H1 (cell line): ENCODE measurements at regions not wholly inside any gene's neighbourhood (a gene's known extent, or its start where the extent isn't known, plus 50 kb on each side); places are given as distances from the start of the nearest gene placed in this dataset.

Experiments
- CTCF ChIP-seq, 3 experiments: IDR thresholded peaks; 1 replicate in 2 of 3; 2 replicates in 1 of 3; pipeline versions ENCODE4 v1.5.1 to v1.6.1; 2011; ENCODE audit warnings: low read length in 3 of 3, mild to moderate bottlenecking in 3 of 3, inconsistent platforms in 2 of 3, low read depth in 1 of 3, moderate library complexity in 1 of 3; ENCODE audit not compliant: insufficient read depth in 1 of 3; ENCODE audit errors: control extremely low read depth in 1 of 3
- TF ChIP-seq, protein P1 (sequence below): IDR thresholded peaks from 2 replicates; pipeline ENCODE4 v1.6.1; 2011; ENCODE audit warnings: low read length, improper control_type of control experiment

GRCh38 chr17:20926532-20926931 is 116.3 kb downstream of the USP22 start:
- no peak for TF ChIP-seq CTCF (IDR thresholded peaks at IDR 0.05; ENCODE audit: control extremely low read depth in 1 of 3, insufficient read depth in 1 of 3, low read depth in 1 of 3, low read length in 3 of 3)
- TF ChIP-seq, protein P1, sequence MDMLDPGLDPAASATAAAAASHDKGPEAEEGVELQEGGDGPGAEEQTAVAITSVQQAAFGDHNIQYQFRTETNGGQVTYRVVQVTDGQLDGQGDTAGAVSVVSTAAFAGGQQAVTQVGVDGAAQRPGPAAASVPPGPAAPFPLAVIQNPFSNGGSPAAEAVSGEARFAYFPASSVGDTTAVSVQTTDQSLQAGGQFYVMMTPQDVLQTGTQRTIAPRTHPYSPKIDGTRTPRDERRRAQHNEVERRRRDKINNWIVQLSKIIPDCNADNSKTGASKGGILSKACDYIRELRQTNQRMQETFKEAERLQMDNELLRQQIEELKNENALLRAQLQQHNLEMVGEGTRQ: no peak
